Skeletal muscle tissue (tissue), 3 donors: ENCODE measurements at regions not wholly inside any gene's neighbourhood (a gene's known extent, or its start where the extent isn't known, plus 50 kb on each side); places are given as distances from the start of the nearest gene placed in this dataset.

Source experiments
- H3K27ac ChIP-seq: one replicate; pipeline ENCODE4 v1.7.0; 2013; ENCODE audit warnings: mild to moderate bottlenecking, low read depth, low read length, inconsistent platforms
- H3K27me3 ChIP-seq, 3 donors: one replicate each; pipeline ENCODE4 v1.7.0; 2013; ENCODE audit warnings: low read length in 3 of 3; ENCODE audit not compliant: control insufficient read depth in 3 of 3, insufficient read depth in 3 of 3
- H3K36me3 ChIP-seq, 3 donors: one replicate each; pipeline ENCODE4 v1.7.0; 2013; ENCODE audit warnings: low read length in 3 of 3; ENCODE audit not compliant: control insufficient read depth in 3 of 3, insufficient read depth in 3 of 3
- H3K4me1 ChIP-seq, 3 donors: one replicate each; pipeline ENCODE4 v1.7.0; 2013; ENCODE audit warnings: low read length in 3 of 3, mild to moderate bottlenecking in 3 of 3; ENCODE audit not compliant: control insufficient read depth in 3 of 3, insufficient read depth in 3 of 3
- H3K4me3 ChIP-seq, 3 donors: one replicate each; pipeline ENCODE4 v1.7.0; 2013; ENCODE audit warnings: low read length in 3 of 3
- H3K9ac ChIP-seq, 3 donors: one replicate each; pipeline ENCODE4 v1.7.0; 2013; ENCODE audit warnings: low read length in 3 of 3, mild to moderate bottlenecking in 3 of 3, moderate library complexity in 2 of 3, low read depth in 1 of 3
- H3K9me3 ChIP-seq, 3 donors: one replicate each; pipeline ENCODE4 v1.7.0; 2013; ENCODE audit warnings: low read length in 3 of 3; ENCODE audit not compliant: control insufficient read depth in 3 of 3
- donor health status: Osteomylitis.

DNA sequence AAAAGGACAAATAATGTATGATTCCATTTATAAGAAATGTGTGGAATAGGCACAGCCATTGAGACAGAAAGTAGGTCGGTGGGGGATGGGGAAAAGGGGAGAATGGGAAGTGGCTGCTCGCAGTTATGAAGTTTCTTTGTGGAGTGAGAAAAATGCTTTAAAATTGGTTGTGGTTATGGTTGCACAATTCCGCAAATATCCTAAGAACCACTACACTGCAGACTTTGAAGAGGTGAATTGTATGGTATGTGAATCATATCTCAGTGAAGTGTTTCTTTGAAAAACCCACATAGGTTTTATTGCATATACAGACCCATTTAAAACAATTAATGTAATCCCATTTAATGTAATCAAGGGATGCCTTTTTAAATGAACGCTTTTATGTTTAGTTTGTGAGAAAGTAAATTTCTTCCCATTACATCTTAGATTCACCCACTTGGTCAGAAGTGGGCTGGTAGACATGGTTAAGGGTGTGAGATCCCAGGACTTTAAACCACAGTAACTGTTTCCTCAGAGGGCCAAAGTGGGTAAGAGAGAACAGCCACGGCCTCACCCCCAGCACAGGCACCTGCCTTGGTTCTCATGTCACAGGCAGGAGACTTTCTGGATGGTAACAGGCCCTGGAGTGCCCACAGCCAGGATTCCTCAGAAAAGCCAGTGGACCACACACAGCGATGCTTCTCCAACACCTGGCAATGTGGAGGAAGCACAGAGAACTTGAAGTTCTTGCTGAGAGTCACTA is 119.3 kb upstream of the GJB6 start:
- Histone ChIP-seq H3K27me3 (peaks cover 0 to 4% (median 0%) of the 10 kb centered on the region in 3 donors), H3K4me3 (no peak overlapping the region), H3K36me3 (no peaks in the 10 kb centered on the region), H3K9ac (no peak overlapping the region), H3K27ac (no peak overlapping the region), H3K9me3 (peaks cover 0 to 2% (median 0%) of the 10 kb centered on the region in 3 donors), H3K4me1 (peaks cover 0 to 2% (median 0%) of the 10 kb centered on the region in 3 donors)

DNA sequence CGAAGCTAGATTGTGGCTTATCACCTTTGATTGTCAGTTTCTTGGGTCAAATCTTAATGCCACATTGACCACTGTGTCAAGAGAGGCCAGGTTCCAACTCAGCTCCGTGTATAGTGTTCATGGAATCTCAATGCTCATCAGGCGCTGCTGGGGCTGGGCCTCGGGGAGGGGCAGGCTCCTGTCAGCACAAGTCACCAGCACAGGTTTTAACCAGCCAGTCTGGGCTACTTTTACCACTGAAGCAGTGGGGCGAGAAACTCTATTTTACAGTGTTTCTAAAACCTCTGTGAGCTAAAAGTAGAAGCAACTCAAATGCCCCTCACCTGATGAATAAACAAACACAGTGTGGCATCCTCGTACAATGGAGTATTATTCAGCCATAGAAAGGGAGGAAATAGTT is 118.7 kb upstream of the GJB6 start:
- Histone ChIP-seq H3K4me3 (no peak overlapping the region), H3K4me1 (peaks cover 0 to 2% (median 0%) of the 10 kb centered on the region in 3 donors), H3K36me3 (no peaks in the 10 kb centered on the region), H3K9me3 (peaks cover 0 to 2% (median 0%) of the 10 kb centered on the region in 3 donors), H3K27ac (no peak overlapping the region), H3K27me3 (peaks cover 0 to 4% (median 0%) of the 10 kb centered on the region in 3 donors), H3K9ac (no peak overlapping the region)

DNA sequence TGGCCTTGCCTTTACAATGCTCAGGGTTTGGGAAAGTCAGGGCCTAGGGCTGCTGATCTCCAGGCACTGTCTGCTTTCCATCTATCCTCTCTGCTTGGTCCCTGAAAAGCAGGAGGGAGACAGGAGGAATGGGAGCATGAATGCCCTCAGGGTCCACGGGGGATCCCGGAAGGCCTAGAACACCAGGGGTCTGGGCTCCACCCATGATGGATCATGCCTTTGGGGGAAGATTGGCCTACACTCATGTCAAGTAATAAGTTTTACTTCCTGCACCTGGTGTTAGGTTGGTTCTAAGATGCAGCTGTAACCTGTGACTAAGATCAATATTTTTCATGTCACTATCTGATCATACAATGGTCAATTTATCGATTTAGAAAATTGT is 118.3 kb upstream of the GJB6 start:
- H3K27me3 ChIP-seq = peaks cover 0 to 4% (median 0%) of the 10 kb centered on the region in 3 donors
- H3K4me1 ChIP-seq = peaks cover 0 to 2% (median 0%) of the 10 kb centered on the region in 3 donors
- peaks cover 0 to 2% (median 0%) of the 10 kb centered on the region in 3 donors for H3K9me3 ChIP-seq
- H3K9ac ChIP-seq = no peak overlapping the region
- H3K27ac ChIP-seq = no peak overlapping the region
- H3K4me3 ChIP-seq = no peak overlapping the region
- no peaks in the 10 kb centered on the region for H3K36me3 ChIP-seq

DNA sequence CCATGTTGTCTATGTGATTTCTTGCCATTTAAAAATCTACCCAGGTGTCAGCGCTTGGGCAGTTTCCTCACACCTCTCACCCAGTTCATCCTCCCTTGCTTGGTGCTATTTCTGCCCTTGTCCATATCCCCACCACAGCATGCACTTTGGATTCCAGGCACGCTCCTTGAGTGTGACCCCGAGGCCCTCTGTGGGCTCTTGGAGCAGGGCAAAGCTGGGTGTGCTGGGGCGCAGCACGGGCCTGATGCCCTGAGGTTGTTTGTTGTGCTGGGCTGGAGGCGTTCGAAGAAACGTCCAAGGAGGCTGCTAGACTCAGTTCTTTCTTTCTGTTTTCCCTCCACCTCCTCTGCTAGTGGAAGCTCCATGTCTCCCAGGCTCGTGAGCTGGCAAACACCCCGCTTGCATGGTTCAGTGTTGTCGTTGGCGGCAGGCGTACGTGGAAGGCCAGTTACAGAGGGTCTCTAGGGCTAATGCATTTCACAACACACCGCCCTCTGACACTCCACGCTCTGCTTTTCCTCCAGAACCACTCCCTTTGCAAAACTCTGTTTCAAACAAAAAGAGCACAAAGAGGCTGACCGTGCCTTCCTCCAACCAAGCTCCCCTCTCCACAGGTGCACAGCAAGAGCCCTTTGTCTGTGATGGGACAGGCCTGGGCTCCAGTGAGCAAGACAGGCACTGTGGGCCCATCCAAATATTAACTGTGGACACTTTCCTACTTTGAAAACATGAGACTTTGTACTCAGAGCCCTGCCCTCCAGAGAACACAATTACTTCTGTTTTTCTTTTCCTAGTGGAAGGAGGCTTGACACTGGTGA is 117.7 kb upstream of the GJB6 start:
- peaks cover 0 to 2% (median 0%) of the 10 kb centered on the region in 3 donors for H3K4me1 ChIP-seq
- no peak overlapping the region for H3K9ac ChIP-seq

DNA sequence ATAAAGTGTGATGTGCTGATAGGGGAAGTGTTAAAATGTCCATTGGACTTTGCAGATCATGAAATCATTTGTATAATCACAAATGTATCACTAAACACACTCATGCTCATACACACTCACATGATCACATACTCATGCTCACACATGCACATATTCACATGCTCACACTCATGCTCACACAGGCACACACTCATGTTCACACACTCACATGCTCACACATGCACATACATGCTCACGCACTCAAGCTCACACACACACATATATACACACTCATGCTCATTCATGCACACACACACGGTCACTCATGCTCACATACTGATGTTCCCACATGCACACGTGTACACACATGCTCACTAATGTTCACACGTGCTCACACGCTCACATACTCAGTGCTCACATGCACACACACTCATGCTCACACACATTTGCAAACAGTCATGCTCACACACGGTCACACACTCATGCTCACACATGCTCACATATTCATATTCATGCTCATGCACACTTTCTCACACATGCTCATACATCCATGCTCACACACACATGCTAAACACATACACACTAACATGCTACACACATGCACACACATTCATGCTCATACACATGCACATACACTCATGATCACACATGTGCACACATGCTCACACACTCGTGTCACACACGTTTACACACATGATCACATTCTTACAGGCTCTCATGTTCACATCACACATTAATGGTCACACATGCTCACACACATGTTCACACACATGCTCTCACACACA is 116.7 kb upstream of the GJB6 start:
- peaks cover 0 to 2% (median 0%) of the 10 kb centered on the region in 3 donors for H3K4me1 ChIP-seq
- H3K27me3 ChIP-seq = peaks cover 0 to 11% (median 0%) of the 10 kb centered on the region in 3 donors
- H3K9ac ChIP-seq = no peak overlapping the region
- H3K27ac ChIP-seq = no peak overlapping the region
- H3K9me3 ChIP-seq = peaks cover 0 to 2% (median 0%) of the 10 kb centered on the region in 3 donors
- no peaks in the 10 kb centered on the region for H3K36me3 ChIP-seq
- no peak overlapping the region for H3K4me3 ChIP-seq

More for the DNA sequence above, 117.7 kb upstream of the GJB6 start:
- Histone ChIP-seq H3K36me3 (no peaks in the 10 kb centered on the region), H3K9me3 (peaks cover 0 to 2% (median 0%) of the 10 kb centered on the region in 3 donors), H3K27me3 (peaks cover 0 to 8% (median 0%) of the 10 kb centered on the region in 3 donors), H3K4me3 (no peak overlapping the region), H3K27ac (no peak overlapping the region)

DNA sequence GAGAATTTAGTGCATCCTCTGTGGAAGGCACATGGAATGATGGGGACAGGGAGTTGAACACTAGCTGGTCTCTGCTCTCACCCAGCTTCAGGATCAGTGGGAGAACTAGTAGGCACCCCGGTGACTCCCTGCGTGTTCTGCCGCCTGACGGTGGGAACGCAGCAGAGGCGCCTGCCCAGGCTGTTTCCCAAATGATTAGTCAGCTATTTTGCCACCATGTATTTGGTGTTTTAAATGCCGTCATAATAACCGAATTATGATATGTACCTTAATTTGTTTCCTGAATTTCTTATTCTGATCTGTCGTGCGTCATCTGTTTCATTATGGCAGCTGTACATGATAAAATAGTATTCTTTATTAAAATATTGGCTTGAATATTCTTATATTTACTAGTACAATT is 115.9 kb upstream of the GJB6 start:
- H3K4me1 ChIP-seq = peaks cover 0 to 2% (median 0%) of the 10 kb centered on the region in 3 donors
- H3K36me3 ChIP-seq = no peaks in the 10 kb centered on the region
- peaks cover 0 to 2% (median 0%) of the 10 kb centered on the region in 3 donors for H3K9me3 ChIP-seq
- H3K27ac ChIP-seq = no peak overlapping the region
- no peak overlapping the region for H3K9ac ChIP-seq
- no peak overlapping the region for H3K4me3 ChIP-seq
- peaks cover 0 to 11% (median 0%) of the 10 kb centered on the region in 3 donors for H3K27me3 ChIP-seq

DNA sequence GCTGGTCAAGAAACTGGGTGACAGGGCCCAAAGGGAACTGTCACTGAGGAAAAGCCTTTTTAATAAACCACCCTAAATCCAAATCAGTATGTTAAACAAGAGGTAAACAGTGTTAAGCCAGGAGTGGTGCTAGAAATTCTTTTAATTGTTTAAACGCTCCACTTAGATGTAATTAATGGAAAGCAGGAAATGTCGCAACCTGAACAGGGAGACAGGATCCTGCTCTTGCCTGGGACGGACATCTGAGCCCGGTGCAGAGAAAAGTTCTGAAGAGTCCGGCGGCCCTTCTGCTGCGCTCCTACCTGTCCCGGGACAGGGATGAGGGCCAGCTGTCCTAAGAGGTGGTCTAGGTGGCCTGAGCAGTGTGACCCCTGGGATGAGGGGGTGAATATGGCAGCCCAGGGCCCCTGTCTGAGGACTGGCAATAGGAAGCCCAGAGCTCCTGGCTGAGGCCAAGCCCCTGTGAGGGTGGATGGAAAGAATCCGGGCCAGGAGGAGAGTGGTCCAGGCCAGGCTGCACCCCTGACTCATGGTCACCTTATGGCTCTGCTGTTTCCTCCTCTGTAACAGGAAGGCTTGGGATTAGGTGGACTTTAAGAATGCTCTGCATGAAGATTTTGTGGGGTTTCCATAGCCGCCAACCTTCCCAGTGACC is 112.8 kb upstream of the GJB6 start:
- H3K9me3 ChIP-seq = peaks cover 0 to 2% (median 0%) of the 10 kb centered on the region in 3 donors
- no peaks in the 10 kb centered on the region for H3K4me1 ChIP-seq
- H3K27ac ChIP-seq = no peak overlapping the region
- H3K27me3 ChIP-seq = peaks cover 0 to 8% (median 2%) of the 10 kb centered on the region in 3 donors
- no peak overlapping the region for H3K9ac ChIP-seq
- H3K36me3 ChIP-seq = no peaks in the 10 kb centered on the region
- H3K4me3 ChIP-seq = no peak overlapping the region

DNA sequence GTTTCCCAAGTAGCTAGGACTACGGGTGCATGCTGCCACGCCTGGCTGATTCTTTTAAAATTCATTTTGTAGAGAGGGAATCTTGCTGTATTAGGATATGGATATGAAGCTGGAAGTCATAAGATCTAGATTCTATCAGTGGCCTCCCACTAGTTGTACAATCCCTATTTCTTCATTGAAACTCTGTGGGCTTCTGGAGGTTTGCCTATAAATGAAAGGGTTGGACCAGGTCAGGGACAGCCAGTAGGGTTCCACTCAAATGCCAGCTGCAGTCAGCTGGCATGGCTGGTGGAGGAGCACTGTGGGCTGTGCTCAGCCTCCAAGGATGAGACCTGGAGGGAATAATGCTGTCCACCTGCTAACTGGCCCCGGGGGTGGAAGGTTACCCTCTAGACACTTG is 110.2 kb upstream of the GJB6 start:
- Histone ChIP-seq H3K27me3 (peaks cover 0 to 8% (median 2%) of the 10 kb centered on the region in 3 donors), H3K27ac (no peak overlapping the region), H3K4me3 (no peak overlapping the region), H3K9me3 (no peaks in the 10 kb centered on the region), H3K36me3 (no peaks in the 10 kb centered on the region), H3K9ac (no peak overlapping the region), H3K4me1 (no peaks in the 10 kb centered on the region)

DNA sequence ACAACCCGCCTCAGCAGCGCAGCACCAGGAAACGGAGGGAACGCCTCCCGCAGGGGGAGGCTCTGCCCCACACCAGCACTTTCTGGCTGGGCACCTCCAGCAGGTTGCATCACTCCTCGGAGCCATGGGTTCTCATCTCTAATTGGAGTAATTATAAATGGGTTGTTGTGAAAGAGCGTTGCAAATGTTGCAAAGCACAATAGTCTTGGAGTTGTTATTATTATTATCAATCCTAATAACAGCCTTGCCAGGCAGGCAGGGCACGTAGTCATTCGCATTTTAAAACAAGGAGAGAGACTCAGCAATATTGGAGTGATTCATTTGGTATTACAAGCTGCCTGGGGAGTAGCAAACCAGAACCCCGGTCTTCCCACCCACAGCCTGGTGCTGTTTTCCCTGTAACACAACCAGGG is 108.6 kb upstream of the GJB6 start:
- Histone ChIP-seq H3K4me1 (no peaks in the 10 kb centered on the region), H3K9ac (no peak overlapping the region), H3K9me3 (no peaks in the 10 kb centered on the region), H3K27me3 (peaks cover 0 to 8% (median 2%) of the 10 kb centered on the region in 3 donors), H3K36me3 (no peaks in the 10 kb centered on the region), H3K4me3 (peak overlapping the region in 1 of 3 donors; percentile 29), H3K27ac (no peak overlapping the region)
